ENCODE measurements at regions not wholly inside any gene's neighbourhood (a gene's known extent, or its start where the extent isn't known, plus 50 kb on each side); places are given as distances from the start of the nearest gene placed in this dataset.

DNA sequence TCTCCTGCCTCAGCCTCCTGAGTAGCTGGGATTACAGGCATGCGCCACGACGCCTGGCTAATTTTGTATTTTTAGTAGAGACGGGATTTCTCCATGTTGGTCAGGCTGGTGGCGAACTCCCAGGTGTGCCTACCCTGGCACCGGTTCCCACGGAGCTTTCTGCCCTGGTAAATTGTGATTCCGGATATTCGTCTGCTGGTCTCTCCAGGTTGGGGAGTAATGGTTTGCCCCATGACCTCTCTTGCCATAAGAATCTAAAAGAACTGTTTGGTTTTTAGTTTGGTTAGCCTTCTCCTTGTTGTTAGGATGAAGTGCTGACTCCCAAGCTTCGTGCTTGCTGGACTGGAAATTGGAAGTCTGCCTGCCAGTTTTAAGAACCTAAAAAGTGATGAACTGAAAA lies 223.8 kb downstream of the BCAS1 start:
- TF ChIP-seq POLR2A (IDR thresholded peaks at IDR 0.05): no peak
- TF ChIP-seq, protein P1, sequence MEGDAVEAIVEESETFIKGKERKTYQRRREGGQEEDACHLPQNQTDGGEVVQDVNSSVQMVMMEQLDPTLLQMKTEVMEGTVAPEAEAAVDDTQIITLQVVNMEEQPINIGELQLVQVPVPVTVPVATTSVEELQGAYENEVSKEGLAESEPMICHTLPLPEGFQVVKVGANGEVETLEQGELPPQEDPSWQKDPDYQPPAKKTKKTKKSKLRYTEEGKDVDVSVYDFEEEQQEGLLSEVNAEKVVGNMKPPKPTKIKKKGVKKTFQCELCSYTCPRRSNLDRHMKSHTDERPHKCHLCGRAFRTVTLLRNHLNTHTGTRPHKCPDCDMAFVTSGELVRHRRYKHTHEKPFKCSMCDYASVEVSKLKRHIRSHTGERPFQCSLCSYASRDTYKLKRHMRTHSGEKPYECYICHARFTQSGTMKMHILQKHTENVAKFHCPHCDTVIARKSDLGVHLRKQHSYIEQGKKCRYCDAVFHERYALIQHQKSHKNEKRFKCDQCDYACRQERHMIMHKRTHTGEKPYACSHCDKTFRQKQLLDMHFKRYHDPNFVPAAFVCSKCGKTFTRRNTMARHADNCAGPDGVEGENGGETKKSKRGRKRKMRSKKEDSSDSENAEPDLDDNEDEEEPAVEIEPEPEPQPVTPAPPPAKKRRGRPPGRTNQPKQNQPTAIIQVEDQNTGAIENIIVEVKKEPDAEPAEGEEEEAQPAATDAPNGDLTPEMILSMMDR (IDR thresholded peaks at IDR 0.05): no peak

Measured in body of pancreas (tissue), 4 donors.